OCI-LY7 (cell line): ENCODE measurements at regions not wholly inside any gene's neighbourhood (a gene's known extent, or its start where the extent isn't known, plus 50 kb on each side); places are given as distances from the start of the nearest gene placed in this dataset.

Source experiments
- BruUV-seq: library from RNA; stranded (reverse); fragments of 400-500 nt; replicated peaks from 2 replicates; lab custom pipeline; 2021; lab: Mats Ljungman, UMichigan
- CTCF ChIA-PET: fragments of 300-600 bp; sonication (Branson Sonifier 250); formaldehyde crosslinking; loops from one replicate; lab custom pipeline; 2022; ENCODE audit warnings: antibody characterized with exemption; ENCODE audit not compliant: unreplicated experiment; lab: Charles Lee
- POLR2A ChIA-PET: fragments of 300-600 bp; sonication (Branson Sonifier 250); formaldehyde crosslinking; loops from one replicate; lab custom pipeline; 2022; ENCODE audit warnings: antibody characterized with exemption; lab: Charles Lee
- DNase-seq: peaks from one replicate; pipeline ENCODE4 v3.0.0-alpha.2; 2015; ENCODE audit warnings: low spot score
- H2AFZ ChIP-seq: fragments of 200-600 bp; sonication (generic), shearing (Covaris generic); 2 replicates; pipeline ENCODE4 v1.6.1; 2014; ENCODE audit warnings: mild to moderate bottlenecking, antibody characterized with exemption, low read length, moderate library complexity
- H3K27ac ChIP-seq: fragments of 200-600 bp; sonication (generic); 2 replicates; pipeline ENCODE4 v1.5.1; 2014; ENCODE audit warnings: mixed run types, low read depth, mild to moderate bottlenecking, moderate library complexity, low read length, inconsistent platforms; ENCODE audit not compliant: poor library complexity, severe bottlenecking
- H3K36me3 ChIP-seq: fragments of 200-600 bp; sonication (generic); 2 replicates; pipeline ENCODE4 v1.6.1; 2014; ENCODE audit warnings: mild to moderate bottlenecking, antibody characterized with exemption, low read length, moderate library complexity, mixed read lengths; ENCODE audit not compliant: insufficient read depth
- H3K4me1 ChIP-seq: fragments of 200-600 bp; sonication (generic); 2 replicates; pipeline ENCODE4 v1.5.1; 2014; ENCODE audit warnings: mild to moderate bottlenecking, low read length; ENCODE audit not compliant: insufficient read depth, poor library complexity, severe bottlenecking
- H3K4me2 ChIP-seq: fragments of 200-600 bp; sonication (generic); 2 replicates; pipeline ENCODE4 v1.6.1; 2014; ENCODE audit warnings: mild to moderate bottlenecking, low read length
- H3K4me3 ChIP-seq: fragments of 200-600 bp; sonication (generic); 2 replicates; pipeline ENCODE4 v1.5.1; 2014; ENCODE audit warnings: mild to moderate bottlenecking, low read depth, low read length; ENCODE audit not compliant: poor library complexity, severe bottlenecking
- H3K79me2 ChIP-seq: fragments of 200-600 bp; sonication (generic); 2 replicates; pipeline ENCODE4 v1.6.1; 2016; ENCODE audit warnings: low read depth, mild to moderate bottlenecking, low read length, moderate library complexity, mixed read lengths; ENCODE audit not compliant: insufficient read depth
- H3K9me2 ChIP-seq: fragments of 200-600 bp; sonication (generic); 2 replicates; pipeline ENCODE4 v1.6.1; 2016; ENCODE audit warnings: mild to moderate bottlenecking, low read length, mixed read lengths; ENCODE audit not compliant: insufficient read depth
- H3K9me3 ChIP-seq: fragments of 200-600 bp; sonication (generic); 2 replicates; pipeline ENCODE4 v1.6.1; 2014; ENCODE audit warnings: mild to moderate bottlenecking, mixed run types, low read length, mixed read lengths
- H4K20me1 ChIP-seq: fragments of 200-600 bp; sonication (generic); 2 replicates; pipeline ENCODE4 v1.6.1; 2014; ENCODE audit warnings: mild to moderate bottlenecking, antibody characterized with exemption, low read length, moderate library complexity, mixed read lengths; ENCODE audit not compliant: insufficient read depth
- CTCF ChIP-seq: fragments of 200-600 bp; sonication (generic); conservative IDR thresholded peaks from 2 replicates; pipeline ENCODE4 v1.5.1; 2014; ENCODE audit warnings: mild to moderate bottlenecking, antibody characterized with exemption, low read length, moderate library complexity, mixed read lengths
- EZH2phosphoT487 ChIP-seq: fragments of 200-600 bp; sonication (generic); IDR thresholded peaks from 2 replicates; pipeline ENCODE4 v1.6.1; 2018; ENCODE audit warnings: low read depth, borderline replicate concordance, mild to moderate bottlenecking, mixed run types, antibody characterized with exemption, low read length, moderate library complexity, mixed read lengths
- intact Hi-C: fragments of 100-400 bp; cut with micrococcal nuclease; formaldehyde crosslinking; loops from one replicate; pipeline ENCODE4 v1.10.0; 2022; ENCODE audit not compliant: unreplicated experiment

- no peak overlapping the region for H2AFZ ChIP-seq
- no peaks in the 10 kb centered on the region for H3K36me3 ChIP-seq
- intact Hi-C loops: no loop called here
- no peak overlapping the region for H3K27ac ChIP-seq
- H3K9me3 ChIP-seq: no peaks in the 10 kb centered on the region
- no peak overlapping the region for H3K4me2 ChIP-seq
- BruUV-seq: no TSS peak
- CTCF ChIA-PET: no interaction called here
- no peak for DNase-seq
- H3K4me1 ChIP-seq: no peaks in the 10 kb centered on the region
- H3K9me2 ChIP-seq: no peaks in the 10 kb centered on the region
- TF ChIP-seq EZH2phosphoT487: no peak
- no peak for TF ChIP-seq CTCF
- no peaks in the 10 kb centered on the region for H4K20me1 ChIP-seq
- POLR2A ChIA-PET: no interaction called here
- no peaks in the 10 kb centered on the region for H3K79me2 ChIP-seq
- no peak overlapping the region for H3K4me3 ChIP-seq
Observed at GRCh38 chr12:34396861-34397590, 374.7 kb downstream of the ALG10 start.

- Histone ChIP-seq H3K36me3 (no peaks in the 10 kb centered on the region), H4K20me1 (no peaks in the 10 kb centered on the region), H3K4me1 (no peaks in the 10 kb centered on the region), H3K4me3 (no peak overlapping the region), H3K9me3 (no peaks in the 10 kb centered on the region), H3K27ac (no peak overlapping the region), H3K9me2 (no peaks in the 10 kb centered on the region), H2AFZ (no peak overlapping the region), H3K79me2 (no peaks in the 10 kb centered on the region), H3K4me2 (no peak overlapping the region)
- ChIA-PET CTCF (no interaction called here), POLR2A (no interaction called here)
- intact Hi-C loops: no loop called here
- no peak for TF ChIP-seq EZH2phosphoT487
- TF ChIP-seq CTCF: no peak
- no TSS peak for BruUV-seq
- no peak for DNase-seq
Observed at GRCh38 chr12:34397591-34398365, 375.5 kb downstream of the ALG10 start.

- Histone ChIP-seq H3K27ac (no peak overlapping the region), H4K20me1 (no peaks in the 10 kb centered on the region), H3K9me2 (no peaks in the 10 kb centered on the region), H2AFZ (no peak overlapping the region), H3K79me2 (no peaks in the 10 kb centered on the region), H3K9me3 (no peaks in the 10 kb centered on the region), H3K36me3 (no peaks in the 10 kb centered on the region), H3K4me2 (no peak overlapping the region), H3K4me3 (no peak overlapping the region), H3K4me1 (no peaks in the 10 kb centered on the region)
- BruUV-seq: no TSS peak
- DNase-seq: no peak
- no peak for TF ChIP-seq CTCF
- TF ChIP-seq EZH2phosphoT487: no peak
- intact Hi-C loops: no loop called here
- CTCF ChIA-PET: no interaction called here
- POLR2A ChIA-PET: no interaction called here
Observed at GRCh38 chr12:34398366-34398705, 376.0 kb downstream of the ALG10 start.
